DOHH2 (cell line): ENCODE measurements at regions not wholly inside any gene's neighbourhood (a gene's known extent, or its start where the extent isn't known, plus 50 kb on each side); places are given as distances from the start of the nearest gene placed in this dataset.

Experiments used
- H3F3A ChIP-seq: fragments of 200-600 bp; sonication (generic), shearing (Covaris generic); 2 replicates; pipeline ENCODE4 v1.6.0; 2016; ENCODE audit warnings: antibody characterized with exemption, mild to moderate bottlenecking; ENCODE audit not compliant: control insufficient read depth, insufficient read depth
- H3K27ac ChIP-seq: fragments of 200-600 bp; sonication (generic); 2 replicates; pipeline ENCODE4 v1.5.1; 2014; ENCODE audit warnings: low read depth, mild to moderate bottlenecking, low read length, moderate library complexity
- H3K27me3 ChIP-seq: fragments of 200-600 bp; sonication (generic); 2 replicates; pipeline ENCODE4 v1.6.1; 2014; ENCODE audit warnings: mild to moderate bottlenecking, low read length, mixed read lengths; ENCODE audit not compliant: control insufficient read depth
- H3K36me3 ChIP-seq: fragments of 200-600 bp; sonication (generic); 2 replicates; pipeline ENCODE4 v1.6.1; 2014; ENCODE audit warnings: mild to moderate bottlenecking, low read length, moderate library complexity, mixed read lengths; ENCODE audit not compliant: control insufficient read depth
- H3K4me1 ChIP-seq: fragments of 200-600 bp; sonication (generic); 2 replicates; pipeline ENCODE4 v1.6.1; 2014; ENCODE audit warnings: mild to moderate bottlenecking, low read length, mixed read lengths; ENCODE audit not compliant: control insufficient read depth
- H3K4me2 ChIP-seq: fragments of 200-600 bp; sonication (generic); 2 replicates; pipeline ENCODE4 v1.6.0; 2014; ENCODE audit warnings: mild to moderate bottlenecking, low read length, moderate library complexity
- H3K4me3 ChIP-seq: fragments of 200-600 bp; sonication (generic); 2 replicates; pipeline ENCODE4 v1.5.1; 2014; ENCODE audit warnings: mild to moderate bottlenecking, low read length, mixed read lengths
- H3K79me2 ChIP-seq: fragments of 200-600 bp; sonication (generic); 2 replicates; pipeline ENCODE4 v1.6.1; 2014; ENCODE audit warnings: mild to moderate bottlenecking, low read length, mixed read lengths; ENCODE audit not compliant: control insufficient read depth
- H3K9me2 ChIP-seq: fragments of 200-600 bp; sonication (generic); replicated peaks from 2 replicates; pipeline ENCODE4 v1.6.1; 2014; ENCODE audit warnings: mild to moderate bottlenecking, low read length, mixed read lengths; ENCODE audit not compliant: control insufficient read depth
- H3K9me3 ChIP-seq: fragments of 200-600 bp; sonication (generic); 2 replicates; pipeline ENCODE4 v1.6.1; 2014; ENCODE audit warnings: antibody characterized with exemption, low read length, mixed read lengths; ENCODE audit not compliant: control insufficient read depth, insufficient read depth
- H4K20me1 ChIP-seq: fragments of 200-600 bp; sonication (generic); 2 replicates; pipeline ENCODE4 v1.6.0; 2014; ENCODE audit warnings: low read depth, mild to moderate bottlenecking, antibody characterized with exemption, low read length, moderate library complexity; ENCODE audit not compliant: control insufficient read depth, insufficient read depth
- EZH2phosphoT487 ChIP-seq: fragments of 200-600 bp; sonication (generic); IDR thresholded peaks from 2 replicates; pipeline ENCODE4 v1.6.1; 2017; ENCODE audit warnings: borderline replicate concordance, mild to moderate bottlenecking, antibody characterized with exemption, low read length, moderate library complexity, mixed read lengths
- TF ChIP-seq, protein P1 (sequence below): fragments of 200-600 bp; sonication (generic); IDR thresholded peaks from one replicate; pipeline ENCODE4 v1.5.1; 2014; ENCODE audit warnings: antibody characterized with exemption, mild to moderate bottlenecking, low read depth, low read length; ENCODE audit not compliant: poor library complexity, severe bottlenecking

DNA sequence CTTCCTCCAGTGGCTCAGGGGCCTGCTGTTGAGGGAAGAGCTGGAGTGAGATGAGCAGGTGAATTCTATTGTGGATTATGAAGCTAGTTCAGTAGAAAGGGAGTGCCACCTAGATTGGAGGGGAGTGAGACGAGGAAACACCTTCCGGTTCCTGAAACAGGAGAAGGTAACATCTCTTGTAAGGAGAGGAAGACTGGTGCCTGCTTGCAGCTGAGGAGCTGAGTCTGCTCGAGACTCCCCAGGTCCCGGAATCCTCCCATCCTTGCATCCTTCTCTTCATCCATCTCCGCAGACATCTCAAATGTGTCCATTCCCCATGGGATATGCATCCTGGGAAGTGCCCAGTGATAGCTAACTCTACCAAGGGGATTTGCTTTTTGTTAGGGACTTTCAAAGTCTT is 242.9 kb upstream of the ZFP64 start:
- no peaks in the 10 kb centered on the region for H3K27me3 ChIP-seq
- H3K79me2 ChIP-seq, result no peaks in the 10 kb centered on the region
- no peak for TF ChIP-seq EZH2phosphoT487
- TF ChIP-seq, protein P1, sequence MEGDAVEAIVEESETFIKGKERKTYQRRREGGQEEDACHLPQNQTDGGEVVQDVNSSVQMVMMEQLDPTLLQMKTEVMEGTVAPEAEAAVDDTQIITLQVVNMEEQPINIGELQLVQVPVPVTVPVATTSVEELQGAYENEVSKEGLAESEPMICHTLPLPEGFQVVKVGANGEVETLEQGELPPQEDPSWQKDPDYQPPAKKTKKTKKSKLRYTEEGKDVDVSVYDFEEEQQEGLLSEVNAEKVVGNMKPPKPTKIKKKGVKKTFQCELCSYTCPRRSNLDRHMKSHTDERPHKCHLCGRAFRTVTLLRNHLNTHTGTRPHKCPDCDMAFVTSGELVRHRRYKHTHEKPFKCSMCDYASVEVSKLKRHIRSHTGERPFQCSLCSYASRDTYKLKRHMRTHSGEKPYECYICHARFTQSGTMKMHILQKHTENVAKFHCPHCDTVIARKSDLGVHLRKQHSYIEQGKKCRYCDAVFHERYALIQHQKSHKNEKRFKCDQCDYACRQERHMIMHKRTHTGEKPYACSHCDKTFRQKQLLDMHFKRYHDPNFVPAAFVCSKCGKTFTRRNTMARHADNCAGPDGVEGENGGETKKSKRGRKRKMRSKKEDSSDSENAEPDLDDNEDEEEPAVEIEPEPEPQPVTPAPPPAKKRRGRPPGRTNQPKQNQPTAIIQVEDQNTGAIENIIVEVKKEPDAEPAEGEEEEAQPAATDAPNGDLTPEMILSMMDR, result no peak
- no peaks in the 10 kb centered on the region for H3K36me3 ChIP-seq
- H3F3A ChIP-seq, result no peaks in the 10 kb centered on the region
- no peaks in the 10 kb centered on the region for H3K9me2 ChIP-seq
- no peaks in the 10 kb centered on the region; the same call in 1 of the 2 replicates for H3K9me3 ChIP-seq
- H3K4me3 ChIP-seq, result no peak overlapping the region
- no peaks in the 10 kb centered on the region for H3K4me1 ChIP-seq
- no peak overlapping the region for H3K4me2 ChIP-seq
- H3K27ac ChIP-seq, result no peak overlapping the region
- no peaks in the 10 kb centered on the region for H4K20me1 ChIP-seq

DNA sequence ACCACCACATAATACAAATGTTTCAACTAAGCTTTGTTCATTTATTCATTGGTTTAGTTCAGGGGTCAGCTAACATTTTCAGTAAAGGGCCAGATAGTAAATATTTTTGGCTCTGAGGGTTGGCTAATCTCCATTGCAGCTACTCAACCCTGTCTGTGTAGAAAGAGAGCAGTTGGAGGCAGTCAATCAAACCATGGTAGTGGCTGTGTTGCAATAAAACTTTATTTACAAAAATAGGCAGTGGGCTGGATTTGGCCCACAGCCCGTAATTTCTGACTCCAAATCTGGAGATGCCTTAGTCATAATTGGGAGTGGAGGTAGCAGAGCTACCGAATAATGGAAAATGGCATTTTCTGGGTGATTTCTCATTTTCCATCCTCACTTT is 242.5 kb upstream of the ZFP64 start:
- H3K79me2 ChIP-seq, result no peaks in the 10 kb centered on the region
- no peaks in the 10 kb centered on the region; the same call in 1 of the 2 replicates for H3K9me3 ChIP-seq
- TF ChIP-seq, protein P1, result no peak
- TF ChIP-seq EZH2phosphoT487, result no peak
- no peak overlapping the region for H3K27ac ChIP-seq
- H3K4me1 ChIP-seq, result no peaks in the 10 kb centered on the region
- no peaks in the 10 kb centered on the region for H3K36me3 ChIP-seq
- H3K27me3 ChIP-seq, result no peaks in the 10 kb centered on the region
- no peaks in the 10 kb centered on the region for H3K9me2 ChIP-seq
- no peaks in the 10 kb centered on the region for H4K20me1 ChIP-seq
- no peak overlapping the region for H3K4me2 ChIP-seq
- H3F3A ChIP-seq, result no peaks in the 10 kb centered on the region
- no peak overlapping the region for H3K4me3 ChIP-seq

DNA sequence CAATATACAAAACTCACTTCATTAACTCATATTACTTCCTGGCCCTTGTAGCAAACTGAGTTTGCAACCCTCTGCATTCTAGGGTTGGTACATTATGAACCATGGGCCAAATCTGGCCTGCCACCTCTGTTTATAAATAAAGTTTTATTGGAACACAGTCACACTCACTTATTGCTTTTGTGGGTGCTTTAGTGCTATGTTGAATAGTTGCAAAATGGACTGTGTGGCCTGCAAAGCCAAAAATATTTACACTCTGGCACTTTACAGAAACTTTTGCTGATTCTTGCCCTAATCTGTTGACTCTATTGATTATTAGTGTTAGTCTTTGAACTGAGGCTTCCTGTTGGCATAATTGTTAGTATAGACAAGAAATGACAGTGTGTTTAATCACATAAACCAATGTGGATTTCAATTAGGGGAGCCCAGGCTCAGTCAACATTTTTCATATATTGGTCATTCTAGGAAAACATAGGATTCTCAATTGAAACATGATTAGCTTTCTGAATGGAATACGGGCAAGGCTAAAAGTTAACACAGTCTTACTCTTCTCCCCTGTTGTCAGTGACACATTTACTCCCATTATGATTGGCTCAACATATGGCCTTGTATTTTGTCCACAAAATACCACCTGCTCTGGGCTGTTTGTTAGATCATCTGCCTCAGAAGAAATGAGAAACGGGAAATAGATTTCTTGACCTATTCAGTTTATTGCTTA is 241.9 kb upstream of the ZFP64 start:
- TF ChIP-seq EZH2phosphoT487, result no peak
- TF ChIP-seq, protein P1, result no peak
- H3K4me1 ChIP-seq, result no peaks in the 10 kb centered on the region
- H3F3A ChIP-seq, result no peaks in the 10 kb centered on the region
- no peaks in the 10 kb centered on the region for H3K36me3 ChIP-seq
- no peaks in the 10 kb centered on the region for H4K20me1 ChIP-seq
- H3K9me2 ChIP-seq, result no peaks in the 10 kb centered on the region
- H3K79me2 ChIP-seq, result no peaks in the 10 kb centered on the region
- H3K27me3 ChIP-seq, result no peaks in the 10 kb centered on the region
- no peak overlapping the region for H3K4me3 ChIP-seq
- H3K4me2 ChIP-seq, result no peak overlapping the region
- no peak overlapping the region for H3K27ac ChIP-seq
- no peaks in the 10 kb centered on the region; the same call in 1 of the 2 replicates for H3K9me3 ChIP-seq
